Choroid plexus epithelial cell (primary cell): ENCODE measurements at regions not wholly inside any gene's neighbourhood (a gene's known extent, or its start where the extent isn't known, plus 50 kb on each side); places are given as distances from the start of the nearest gene placed in this dataset.
A peak's percentile ranks its signal among the peaks of the same experiment; 100 is the strongest.
"Not testable (repeated sequence)": the region's sequence is repeated elsewhere in the genome, so short reads cannot be mapped to it uniquely, and the experiment has no call there.

Experiments used
- DNase-seq: peaks from one replicate; pipeline ENCODE4 v3.0.0-alpha.2; 2010; ENCODE audit warnings: low read depth
- H3K4me3 ChIP-seq: 2 replicates; pipeline ENCODE4 v1.5.1; 2011; ENCODE audit warnings: low read depth, mild to moderate bottlenecking, control low read depth, low read length, moderate library complexity
- TF ChIP-seq, protein P1 (sequence below): conservative IDR thresholded peaks from 2 replicates; pipeline ENCODE4 v1.5.1; 2011; ENCODE audit warnings: low read depth, mild to moderate bottlenecking, control low read depth, inconsistent platforms, low read length, moderate library complexity

DNA sequence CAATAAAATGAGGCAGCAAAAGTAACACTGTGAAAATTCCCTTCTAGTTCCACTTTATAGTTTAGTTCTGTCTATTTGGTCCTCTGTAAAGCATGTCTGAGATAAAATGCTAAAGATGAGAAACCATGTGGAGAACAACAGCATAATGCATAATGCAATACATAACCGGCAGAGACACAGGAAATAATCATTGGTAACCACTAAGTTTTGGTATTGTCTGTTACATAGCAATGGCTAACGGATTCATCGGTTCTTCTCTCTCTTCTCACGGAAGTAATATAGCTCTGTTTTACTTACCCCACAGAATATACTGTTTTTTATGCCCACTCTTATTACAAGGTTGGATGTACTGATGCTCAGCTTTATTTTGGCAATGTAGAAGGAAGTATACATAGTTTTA, 158.9 kb downstream of the FAM174A start:
- TF ChIP-seq, protein P1, sequence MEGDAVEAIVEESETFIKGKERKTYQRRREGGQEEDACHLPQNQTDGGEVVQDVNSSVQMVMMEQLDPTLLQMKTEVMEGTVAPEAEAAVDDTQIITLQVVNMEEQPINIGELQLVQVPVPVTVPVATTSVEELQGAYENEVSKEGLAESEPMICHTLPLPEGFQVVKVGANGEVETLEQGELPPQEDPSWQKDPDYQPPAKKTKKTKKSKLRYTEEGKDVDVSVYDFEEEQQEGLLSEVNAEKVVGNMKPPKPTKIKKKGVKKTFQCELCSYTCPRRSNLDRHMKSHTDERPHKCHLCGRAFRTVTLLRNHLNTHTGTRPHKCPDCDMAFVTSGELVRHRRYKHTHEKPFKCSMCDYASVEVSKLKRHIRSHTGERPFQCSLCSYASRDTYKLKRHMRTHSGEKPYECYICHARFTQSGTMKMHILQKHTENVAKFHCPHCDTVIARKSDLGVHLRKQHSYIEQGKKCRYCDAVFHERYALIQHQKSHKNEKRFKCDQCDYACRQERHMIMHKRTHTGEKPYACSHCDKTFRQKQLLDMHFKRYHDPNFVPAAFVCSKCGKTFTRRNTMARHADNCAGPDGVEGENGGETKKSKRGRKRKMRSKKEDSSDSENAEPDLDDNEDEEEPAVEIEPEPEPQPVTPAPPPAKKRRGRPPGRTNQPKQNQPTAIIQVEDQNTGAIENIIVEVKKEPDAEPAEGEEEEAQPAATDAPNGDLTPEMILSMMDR, result no peak
- DNase-seq, result no peak
- no peak overlapping the region for H3K4me3 ChIP-seq

DNA sequence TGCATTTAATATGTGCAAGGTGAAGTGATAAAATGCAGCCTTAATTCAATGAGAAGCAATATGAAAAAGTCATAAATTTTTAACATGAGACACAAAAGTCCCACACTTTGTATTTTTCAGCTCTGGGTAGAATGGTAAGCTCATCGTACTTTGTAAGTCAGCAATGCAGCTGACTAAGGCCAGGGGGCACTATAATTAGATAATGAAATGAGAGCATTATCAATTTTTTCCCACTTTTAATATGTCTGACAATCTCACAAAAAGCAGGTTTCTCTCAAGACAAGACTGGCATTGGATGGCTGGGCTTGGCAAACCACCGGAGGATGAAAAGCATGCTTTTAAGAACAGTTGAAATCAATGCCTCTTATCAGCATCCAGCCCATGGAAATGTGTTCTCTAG, 162.8 kb downstream of the FAM174A start:
- TF ChIP-seq, protein P1, result peak; percentile 51
- H3K4me3 ChIP-seq, result no peak overlapping the region
- DNase-seq, result no peak

DNA sequence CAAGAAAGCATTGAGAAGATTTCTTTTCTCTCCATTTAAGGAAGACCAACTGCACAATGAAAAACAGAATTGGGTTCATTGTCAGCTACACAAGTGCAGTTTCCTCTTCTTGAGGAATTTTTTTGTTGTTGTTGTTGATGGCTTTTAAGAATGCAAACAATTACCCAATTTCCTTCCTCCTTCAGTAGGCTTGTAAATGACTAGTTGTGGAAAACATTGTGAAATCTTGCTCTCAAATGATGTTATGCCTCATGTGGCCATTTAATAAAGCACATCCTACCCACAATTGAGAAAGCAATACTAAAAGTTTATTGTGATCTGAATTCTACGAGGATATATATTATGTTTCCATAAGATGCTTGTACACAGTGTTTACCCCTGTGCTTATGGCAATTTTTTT, 171.6 kb downstream of the FAM174A start:
- peak; percentile 72 for DNase-seq
- TF ChIP-seq, protein P1, result peak; percentile 58
- H3K4me3 ChIP-seq, result no peak overlapping the region

DNA sequence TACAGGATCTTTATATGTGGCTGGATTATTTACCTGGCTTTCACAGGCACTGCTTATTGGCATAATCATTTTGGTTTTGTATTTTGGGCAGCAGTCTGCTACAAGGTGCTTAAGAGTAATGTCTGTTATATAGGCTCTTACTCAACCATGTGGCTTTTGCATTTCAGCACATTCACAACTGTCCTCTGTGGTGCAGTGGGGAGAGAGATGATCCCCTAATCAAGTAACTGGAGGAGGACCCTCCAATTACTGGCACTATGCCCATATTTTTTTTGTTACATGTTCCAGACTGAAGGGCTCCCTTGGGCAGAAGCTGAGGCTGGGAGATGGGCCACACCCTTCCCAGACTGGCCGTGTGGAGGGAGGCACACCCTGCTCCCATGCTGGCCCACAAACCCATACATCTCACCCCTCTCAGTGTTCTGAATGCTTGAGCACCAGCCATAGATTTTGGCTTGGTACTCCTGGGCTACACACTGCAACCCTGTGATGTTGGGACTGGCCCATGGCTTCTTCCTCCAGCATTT, 173.5 kb downstream of the FAM174A start:
- no peak for DNase-seq
- TF ChIP-seq, protein P1, result no peak
- no peak overlapping the region for H3K4me3 ChIP-seq

DNA sequence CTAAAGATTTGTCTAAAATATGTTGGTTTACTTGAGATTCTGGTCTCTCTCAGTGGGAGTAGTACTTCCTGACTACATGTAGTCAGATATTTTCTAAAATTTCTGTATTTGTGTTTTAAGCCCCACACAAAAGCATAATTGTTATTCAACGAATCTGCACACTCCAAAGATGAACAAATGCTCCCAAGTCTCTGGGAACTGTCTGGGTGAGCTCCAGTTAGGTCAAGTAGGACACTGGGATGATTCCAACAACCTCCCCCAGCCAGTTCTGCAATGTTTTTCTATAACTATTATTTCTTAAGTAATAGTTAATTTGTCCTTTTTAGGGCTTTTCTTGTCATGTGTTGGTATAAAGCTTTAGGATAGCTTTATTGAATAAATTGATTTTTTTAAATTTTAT, 174.6 kb downstream of the FAM174A start:
- no peak for DNase-seq
- TF ChIP-seq, protein P1, result no peak
- H3K4me3 ChIP-seq, result no peak overlapping the region

DNA sequence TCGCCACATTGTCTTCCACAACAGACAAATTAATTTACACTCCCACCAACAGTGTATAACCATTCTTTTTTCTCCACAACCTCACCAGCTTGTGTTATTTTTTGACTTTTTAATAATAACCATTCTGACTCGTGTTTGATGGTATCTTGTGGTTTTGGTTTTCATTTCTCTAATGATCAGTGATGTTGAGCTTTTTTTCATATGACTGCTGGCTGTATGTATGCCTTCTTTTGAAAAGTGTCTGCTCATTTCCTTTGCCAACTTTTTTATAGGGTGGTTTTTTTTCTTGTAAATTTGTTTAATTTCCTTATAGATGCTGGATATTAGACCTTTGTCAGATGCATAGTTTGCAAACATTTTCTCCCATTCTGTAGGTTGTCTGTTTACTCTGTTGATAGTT, 179.6 kb downstream of the FAM174A start:
- not testable (repeated sequence) for DNase-seq, H3K4me3 ChIP-seq

DNA sequence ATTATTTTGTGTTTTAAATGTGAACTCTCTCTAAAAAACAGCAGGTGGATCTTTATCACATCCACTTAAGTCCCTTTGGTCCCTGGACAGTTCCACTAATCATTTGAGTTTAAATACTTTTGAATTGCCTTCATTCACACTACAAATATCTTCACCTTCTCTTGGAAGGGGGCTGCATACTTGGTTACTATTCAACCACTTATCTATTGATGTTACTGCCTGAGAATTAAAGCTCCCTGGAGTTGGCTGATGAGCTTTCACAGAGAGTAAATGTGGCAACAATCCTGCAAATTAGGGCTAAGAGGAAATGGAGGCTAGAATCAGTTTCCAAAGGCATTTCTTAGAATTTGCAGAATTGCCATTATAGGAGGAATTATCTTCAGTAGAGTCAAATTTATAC, 180.4 kb downstream of the ST8SIA4 start:
- no peak for DNase-seq
- H3K4me3 ChIP-seq, result no peak overlapping the region
- TF ChIP-seq, protein P1, result no peak
